ENCODE measurements at regions not wholly inside any gene's neighbourhood (a gene's known extent, or its start where the extent isn't known, plus 50 kb on each side); places are given as distances from the start of the nearest gene placed in this dataset.

GRCh38 chr7:101701153-101701794, 72.2 kb upstream of the MYL10 start:
- ATAC-seq (no peak), DNase-seq (ENCODE audit: low spot score in 2 of 2) (no peak)
- Mint-ChIP-seq H3K36me3 (no peaks in the 10 kb centered on the region), H3K9me3 (no peaks in the 10 kb centered on the region), H3K27ac (no peak overlapping the region)

DNA sequence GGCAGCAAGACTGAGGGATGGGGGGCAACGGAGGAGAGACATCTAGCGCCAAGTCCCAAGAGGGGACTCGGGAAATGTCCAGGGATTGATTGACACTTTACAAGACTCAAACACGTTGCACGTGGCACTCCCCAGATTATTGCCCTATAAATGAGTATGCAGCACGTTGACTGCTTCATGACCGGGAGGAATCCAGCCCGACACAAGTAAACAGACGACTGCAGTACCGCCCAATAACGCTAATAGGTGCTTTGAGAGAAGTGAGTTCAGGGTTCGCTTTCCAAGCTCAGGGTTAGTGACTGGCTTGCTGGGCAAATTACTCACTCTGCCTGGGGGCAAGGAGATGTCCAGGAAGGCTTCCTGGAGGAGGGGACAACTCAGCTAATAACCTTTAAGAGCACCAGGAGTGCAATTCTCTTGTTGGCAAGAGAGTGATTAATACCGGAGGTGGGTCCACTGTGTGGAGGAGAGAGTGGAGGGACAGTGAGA, 73.3 kb upstream of the MYL10 start:
- Mint-ChIP-seq H3K36me3 (no peaks in the 10 kb centered on the region), H3K27ac (no peak overlapping the region), H3K9me3 (no peaks in the 10 kb centered on the region)
- ATAC-seq: no peak
- no peak for DNase-seq (ENCODE audit: low spot score in 2 of 2)

DNA sequence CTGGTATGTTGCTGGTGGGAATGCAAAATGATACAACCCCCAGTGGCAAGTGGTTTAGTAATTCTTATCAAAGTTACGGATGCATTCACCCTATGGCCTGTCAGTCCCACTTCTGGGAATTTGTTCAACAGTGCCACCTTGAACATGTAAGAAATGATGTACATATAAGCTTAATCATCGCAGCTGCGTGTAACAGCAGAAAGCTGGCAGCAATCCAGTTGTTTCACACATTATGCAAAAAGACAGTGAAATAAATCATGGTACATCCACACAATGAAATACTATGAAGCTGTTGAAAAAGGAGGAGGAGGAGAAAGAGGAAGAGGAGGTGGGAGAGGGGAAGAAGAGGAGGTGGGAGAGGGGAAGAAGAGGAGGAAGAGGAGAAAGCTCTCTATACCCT, 76.2 kb upstream of the MYL10 start:
- DNase-seq (ENCODE audit: low spot score in 2 of 2): no peak
- no peaks in the 10 kb centered on the region for H3K9me3 Mint-ChIP-seq
- H3K36me3 Mint-ChIP-seq: no peaks in the 10 kb centered on the region
- H3K27ac Mint-ChIP-seq: no peak overlapping the region
- ATAC-seq: no peak

GRCh38 chr7:101707587-101707986, 78.5 kb upstream of the MYL10 start:
- no peak for ATAC-seq
- Mint-ChIP-seq H3K9me3 (no peaks in the 10 kb centered on the region), H3K27ac (no peak overlapping the region), H3K36me3 (no peaks in the 10 kb centered on the region)
- DNase-seq (ENCODE audit: low spot score in 2 of 2): no peak

DNA sequence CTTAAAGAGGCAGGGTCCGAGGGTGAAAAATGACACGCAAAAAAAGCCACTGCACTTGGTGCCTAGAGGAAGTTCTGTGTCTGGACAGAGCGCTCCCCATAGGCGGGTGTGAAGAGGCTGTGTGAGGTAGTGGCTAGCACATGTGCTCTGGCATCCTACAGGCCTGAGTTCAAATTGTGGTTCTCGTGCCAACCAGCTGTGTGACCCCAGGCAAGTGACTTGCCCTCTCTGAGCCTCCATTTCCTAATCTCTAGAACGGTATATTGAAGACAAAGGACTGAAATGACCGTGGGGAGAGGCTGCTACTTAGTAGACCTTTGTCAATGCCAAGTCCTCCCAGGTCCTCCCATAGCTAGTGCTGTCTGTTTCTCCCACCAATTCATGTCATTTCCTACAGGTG, 79.1 kb upstream of the MYL10 start:
- no peaks in the 10 kb centered on the region for H3K36me3 Mint-ChIP-seq
- DNase-seq (ENCODE audit: low spot score in 2 of 2) (no peak), ATAC-seq (no peak)

DNA sequence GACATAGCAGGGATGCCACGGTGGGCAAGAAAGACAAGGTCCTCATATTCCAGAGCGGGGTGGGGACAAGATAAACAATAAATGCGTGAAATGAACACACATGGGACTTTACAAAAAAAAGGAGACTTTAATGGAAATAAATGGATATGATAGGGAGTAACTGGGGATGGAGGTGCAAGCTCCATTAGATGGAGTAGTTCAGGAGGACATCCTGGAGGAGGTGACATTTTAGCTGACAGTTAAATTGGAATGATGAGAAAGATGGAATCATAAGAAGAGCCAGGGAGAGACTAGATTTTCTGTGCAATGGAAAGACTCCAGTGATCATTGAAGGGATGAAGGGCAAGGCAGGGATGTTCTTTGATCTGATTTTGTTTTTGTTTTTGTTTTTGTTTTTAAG, 83.6 kb upstream of the MYL10 start:
- DNase-seq (ENCODE audit: low spot score in 2 of 2) (no peak), ATAC-seq (no peak)
- Mint-ChIP-seq H3K36me3 (no peaks in the 10 kb centered on the region), H3K27ac (no peak overlapping the region), H3K9me3 (no peaks in the 10 kb centered on the region)

More for the DNA sequence above, 79.1 kb upstream of the MYL10 start:
- no peak overlapping the region for H3K27ac Mint-ChIP-seq
- H3K9me3 Mint-ChIP-seq: no peaks in the 10 kb centered on the region

DNA sequence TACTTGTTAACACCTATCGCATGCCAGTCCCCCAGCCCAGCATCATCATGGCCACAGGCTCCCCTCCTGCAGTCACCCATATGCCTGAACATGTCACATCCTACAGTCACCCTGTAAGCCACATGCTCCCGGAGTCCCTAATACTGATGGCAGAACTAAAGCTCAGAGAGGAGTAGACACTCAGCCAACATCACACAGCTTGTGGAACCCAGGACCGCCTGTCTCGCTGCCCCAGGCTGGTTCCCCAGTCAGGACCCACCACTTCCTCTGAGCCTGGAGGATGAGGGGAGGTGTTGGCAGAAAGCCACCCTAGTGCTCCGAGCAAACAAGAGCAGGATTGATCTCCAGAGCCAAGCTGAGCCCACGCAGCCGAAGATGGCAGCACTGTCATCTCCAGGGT, 85.0 kb upstream of the MYL10 start:
- H3K36me3 Mint-ChIP-seq: no peaks in the 10 kb centered on the region

GRCh38 chr7:101717628-101718357, 88.7 kb upstream of the MYL10 start:
- DNase-seq (ENCODE audit: low spot score in 2 of 2): no peak

More for the DNA sequence above, 85.0 kb upstream of the MYL10 start:
- Mint-ChIP-seq H3K27ac (no peak overlapping the region), H3K9me3 (no peaks in the 10 kb centered on the region)
- ATAC-seq (no peak), DNase-seq (ENCODE audit: low spot score in 2 of 2) (no peak)

GRCh38 chr7:101718363-101719122, 89.4 kb upstream of the MYL10 start:
- ATAC-seq (no peak), DNase-seq (ENCODE audit: low spot score in 2 of 2) (no peak)
- Mint-ChIP-seq H3K36me3 (no peaks in the 10 kb centered on the region), H3K9me3 (no peaks in the 10 kb centered on the region), H3K27ac (no peak overlapping the region)

More at GRCh38 chr7:101717628-101718357, 88.7 kb upstream of the MYL10 start:
- H3K36me3 Mint-ChIP-seq: no peaks in the 10 kb centered on the region
- no peak overlapping the region for H3K27ac Mint-ChIP-seq
- H3K9me3 Mint-ChIP-seq: no peaks in the 10 kb centered on the region
- no peak for ATAC-seq

DNA sequence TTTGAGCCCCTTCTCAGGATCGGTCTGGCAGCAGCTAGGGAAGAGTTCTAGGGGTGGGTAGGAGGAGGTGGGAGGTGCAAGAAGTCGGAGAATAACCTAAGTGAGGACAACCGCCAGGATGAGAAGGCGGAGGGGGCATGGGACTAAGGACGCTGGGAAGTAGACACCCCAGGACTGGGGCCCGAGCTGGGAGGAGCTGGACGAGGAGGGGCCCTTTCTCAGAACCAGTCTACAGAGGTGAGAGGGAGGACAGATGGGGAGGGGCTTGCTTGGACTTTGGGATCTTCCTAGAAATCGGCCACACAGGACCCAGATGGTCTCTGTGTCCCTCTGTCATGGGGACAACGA, 90.0 kb upstream of the MYL10 start:
- DNase-seq (ENCODE audit: low spot score in 2 of 2) (no peak), ATAC-seq (no peak)
- H3K9me3 Mint-ChIP-seq: no peaks in the 10 kb centered on the region
- H3K27ac Mint-ChIP-seq: no peak overlapping the region
- H3K36me3 Mint-ChIP-seq: no peaks in the 10 kb centered on the region

- no peak for DNase-seq (ENCODE audit: low spot score in 2 of 2)
- no peak for ATAC-seq
- no peak overlapping the region for H3K27ac Mint-ChIP-seq
Observed at GRCh38 chr7:101720324-101720723, 91.2 kb upstream of the MYL10 start.

DNA sequence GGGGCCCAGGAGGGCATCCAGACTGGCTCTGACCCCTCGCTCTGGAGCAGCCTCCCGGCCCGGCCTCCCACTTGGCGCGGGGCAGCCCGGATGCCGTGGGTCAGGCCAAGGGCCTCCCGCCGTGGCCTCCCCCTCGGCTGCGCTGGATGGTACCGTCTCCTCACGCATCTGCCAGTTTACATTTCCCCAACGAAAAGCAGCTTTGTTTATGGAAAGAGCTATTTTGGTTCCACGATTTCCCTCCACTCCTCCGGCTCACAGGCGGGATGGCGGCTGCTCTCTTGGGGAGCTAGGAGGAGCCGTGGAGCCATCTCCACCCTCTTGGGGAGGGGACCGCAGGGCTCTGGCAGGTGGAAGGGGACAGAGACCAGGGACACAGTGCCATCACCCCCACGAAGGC, 93.2 kb upstream of the MYL10 start:
- no peak for DNase-seq (ENCODE audit: low spot score in 2 of 2)
- ATAC-seq: no peak
- Mint-ChIP-seq H3K27ac (no peak overlapping the region), H3K36me3 (no peaks in the 10 kb centered on the region), H3K9me3 (no peaks in the 10 kb centered on the region)

More at GRCh38 chr7:101720324-101720723, 91.2 kb upstream of the MYL10 start:
- no peaks in the 10 kb centered on the region for H3K9me3 Mint-ChIP-seq
- no peaks in the 10 kb centered on the region for H3K36me3 Mint-ChIP-seq

DNA sequence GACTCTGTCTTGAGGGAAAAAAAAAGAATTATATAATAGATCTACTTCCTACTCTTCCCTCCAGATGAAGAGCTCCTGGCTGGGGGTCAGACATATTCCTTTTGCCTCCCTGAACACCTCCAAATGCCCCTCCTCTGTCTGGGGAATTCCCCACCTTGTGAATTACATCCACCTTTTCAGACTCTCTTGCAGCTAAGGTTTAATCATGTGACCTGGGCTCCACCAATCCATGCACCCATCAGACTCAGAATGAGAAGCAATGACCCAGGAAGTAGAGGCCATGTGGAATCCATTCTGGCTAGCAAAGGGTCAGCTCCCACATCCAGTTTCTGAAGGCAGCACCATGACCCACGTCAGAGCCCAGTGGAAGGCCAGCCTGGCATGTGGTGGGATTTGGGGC, 93.6 kb upstream of the CUX1 start:
- DNase-seq (ENCODE audit: low spot score in 2 of 2) (no peak), ATAC-seq (no peak)
- H3K27ac Mint-ChIP-seq: no peak overlapping the region
- no peaks in the 10 kb centered on the region for H3K9me3 Mint-ChIP-seq
- H3K36me3 Mint-ChIP-seq: no peaks in the 10 kb centered on the region

DNA sequence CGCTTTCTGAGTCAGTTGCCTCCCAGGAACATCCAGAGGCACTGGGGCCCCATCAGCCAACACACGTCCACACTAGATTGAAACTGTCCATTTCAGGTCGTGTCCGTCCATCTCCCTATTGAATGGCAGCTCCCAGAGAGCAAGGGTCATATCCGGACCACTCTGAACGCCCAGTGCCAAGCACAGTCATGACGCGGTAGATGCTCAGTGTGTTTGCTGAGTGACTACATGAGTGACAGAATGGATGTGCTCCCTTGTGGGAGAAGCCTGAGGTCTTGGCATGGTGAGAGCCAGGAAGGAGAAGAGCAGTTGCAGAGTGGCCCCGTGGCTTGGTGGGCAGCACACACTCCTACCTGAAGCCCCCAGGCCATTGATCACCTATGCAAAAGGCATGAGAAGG, 92.5 kb upstream of the CUX1 start:
- Mint-ChIP-seq H3K27ac (no peak overlapping the region), H3K9me3 (no peaks in the 10 kb centered on the region), H3K36me3 (no peaks in the 10 kb centered on the region)
- no peak for DNase-seq (ENCODE audit: low spot score in 2 of 2)
- ATAC-seq: no peak

GRCh38 chr7:101725921-101726320, 91.5 kb upstream of the CUX1 start:
- ATAC-seq: no peak
- no peaks in the 10 kb centered on the region for H3K9me3 Mint-ChIP-seq

GRCh38 chr7:101727184-101727583, 90.2 kb upstream of the CUX1 start:
- H3K36me3 Mint-ChIP-seq: no peaks in the 10 kb centered on the region
- no peaks in the 10 kb centered on the region for H3K9me3 Mint-ChIP-seq
- DNase-seq (ENCODE audit: low spot score in 2 of 2) (no peak), ATAC-seq (no peak)
- H3K27ac Mint-ChIP-seq: no peak overlapping the region

More at GRCh38 chr7:101725921-101726320, 91.5 kb upstream of the CUX1 start:
- Mint-ChIP-seq H3K36me3 (no peaks in the 10 kb centered on the region), H3K27ac (no peak overlapping the region)
- DNase-seq (ENCODE audit: low spot score in 2 of 2): no peak

DNA sequence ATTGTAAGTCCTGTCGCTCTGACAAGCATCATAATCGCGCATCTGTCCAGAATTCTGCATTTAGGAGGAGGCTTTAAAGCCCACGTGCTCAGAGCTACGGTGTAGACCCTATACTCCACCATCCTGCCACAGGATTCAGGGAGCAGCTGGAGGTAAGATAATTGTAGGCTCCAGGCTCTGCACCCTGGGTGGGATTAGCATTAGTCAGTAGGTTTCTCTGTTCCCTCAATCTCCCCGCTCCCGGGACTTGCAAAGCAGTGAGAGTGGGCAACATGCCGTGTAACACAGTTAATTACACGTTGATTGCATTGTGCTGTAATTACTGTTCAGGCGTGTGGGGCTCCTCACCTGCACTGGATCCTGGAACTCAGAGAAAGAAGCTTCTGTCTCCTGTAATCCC, 89.3 kb upstream of the CUX1 start:
- no peak overlapping the region for H3K27ac Mint-ChIP-seq
- no peaks in the 10 kb centered on the region for H3K36me3 Mint-ChIP-seq
- ATAC-seq (no peak), DNase-seq (ENCODE audit: low spot score in 2 of 2) (no peak)
- H3K9me3 Mint-ChIP-seq: no peaks in the 10 kb centered on the region
